GM12865 (cell line): ENCODE measurements at regions not wholly inside any gene's neighbourhood (a gene's known extent, or its start where the extent isn't known, plus 50 kb on each side); places are given as distances from the start of the nearest gene placed in this dataset.

Experiments used
- DNase-seq: peaks from one replicate; pipeline ENCODE4 v3.0.0; 2010; ENCODE audit warnings: low read depth
- H3K4me3 ChIP-seq: 2 replicates; pipeline ENCODE4 v1.5.1; 2011; ENCODE audit warnings: mild to moderate bottlenecking, low read depth, low read length, control low read depth
- TF ChIP-seq, protein P1 (sequence below): IDR thresholded peaks from 2 replicates; pipeline ENCODE4 v1.5.1; 2011; ENCODE audit warnings: low read length, control low read depth, low read depth, inconsistent platforms; ENCODE audit not compliant: insufficient read depth; ENCODE audit errors: missing control alignments

DNA sequence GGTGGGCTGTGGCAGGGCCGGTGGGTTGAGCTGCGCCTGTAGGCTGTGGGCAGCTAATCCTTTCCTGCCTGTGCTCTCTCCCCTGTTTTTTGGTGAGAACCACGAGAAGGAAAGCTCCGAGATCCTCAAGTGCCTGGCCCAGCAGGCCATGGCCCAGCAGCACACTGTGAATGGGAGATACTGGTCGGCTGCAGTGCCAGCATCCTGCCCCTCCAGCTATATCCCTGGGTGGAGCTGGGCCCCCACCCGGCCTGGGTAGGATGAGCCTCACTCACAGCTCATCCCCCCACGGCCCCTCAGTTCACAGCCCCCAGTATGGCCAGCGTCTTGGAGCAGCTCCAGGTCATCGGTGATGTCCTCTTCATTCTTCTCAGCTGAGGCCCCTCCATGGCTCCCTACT lies 164.4 kb upstream of the ZNF267 start:
- TF ChIP-seq, protein P1, sequence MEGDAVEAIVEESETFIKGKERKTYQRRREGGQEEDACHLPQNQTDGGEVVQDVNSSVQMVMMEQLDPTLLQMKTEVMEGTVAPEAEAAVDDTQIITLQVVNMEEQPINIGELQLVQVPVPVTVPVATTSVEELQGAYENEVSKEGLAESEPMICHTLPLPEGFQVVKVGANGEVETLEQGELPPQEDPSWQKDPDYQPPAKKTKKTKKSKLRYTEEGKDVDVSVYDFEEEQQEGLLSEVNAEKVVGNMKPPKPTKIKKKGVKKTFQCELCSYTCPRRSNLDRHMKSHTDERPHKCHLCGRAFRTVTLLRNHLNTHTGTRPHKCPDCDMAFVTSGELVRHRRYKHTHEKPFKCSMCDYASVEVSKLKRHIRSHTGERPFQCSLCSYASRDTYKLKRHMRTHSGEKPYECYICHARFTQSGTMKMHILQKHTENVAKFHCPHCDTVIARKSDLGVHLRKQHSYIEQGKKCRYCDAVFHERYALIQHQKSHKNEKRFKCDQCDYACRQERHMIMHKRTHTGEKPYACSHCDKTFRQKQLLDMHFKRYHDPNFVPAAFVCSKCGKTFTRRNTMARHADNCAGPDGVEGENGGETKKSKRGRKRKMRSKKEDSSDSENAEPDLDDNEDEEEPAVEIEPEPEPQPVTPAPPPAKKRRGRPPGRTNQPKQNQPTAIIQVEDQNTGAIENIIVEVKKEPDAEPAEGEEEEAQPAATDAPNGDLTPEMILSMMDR = no peak
- H3K4me3 ChIP-seq = no peak overlapping the region
- no peak for DNase-seq

DNA sequence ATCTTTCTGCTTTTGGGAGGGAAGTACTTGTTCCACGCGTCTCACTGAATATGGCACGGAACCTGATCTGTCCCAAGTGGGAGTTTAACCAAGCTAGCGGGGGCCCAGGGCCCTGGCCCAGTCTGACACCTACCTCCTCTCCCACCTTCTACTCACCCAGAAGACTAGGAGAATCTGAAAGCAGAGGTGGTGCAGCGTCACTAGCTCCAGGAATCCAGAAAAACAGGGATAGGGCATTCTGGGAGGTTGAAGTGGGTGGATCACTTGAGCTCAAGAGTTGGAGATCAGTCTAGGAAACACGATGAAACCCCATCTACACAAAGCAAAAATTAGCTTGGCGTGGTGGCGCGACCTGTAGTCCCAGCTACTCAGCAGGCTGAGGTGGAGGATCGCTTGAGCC lies 163.5 kb upstream of the ZNF267 start:
- no peak overlapping the region for H3K4me3 ChIP-seq
- no peak for DNase-seq
- TF ChIP-seq, protein P1 = no peak

DNA sequence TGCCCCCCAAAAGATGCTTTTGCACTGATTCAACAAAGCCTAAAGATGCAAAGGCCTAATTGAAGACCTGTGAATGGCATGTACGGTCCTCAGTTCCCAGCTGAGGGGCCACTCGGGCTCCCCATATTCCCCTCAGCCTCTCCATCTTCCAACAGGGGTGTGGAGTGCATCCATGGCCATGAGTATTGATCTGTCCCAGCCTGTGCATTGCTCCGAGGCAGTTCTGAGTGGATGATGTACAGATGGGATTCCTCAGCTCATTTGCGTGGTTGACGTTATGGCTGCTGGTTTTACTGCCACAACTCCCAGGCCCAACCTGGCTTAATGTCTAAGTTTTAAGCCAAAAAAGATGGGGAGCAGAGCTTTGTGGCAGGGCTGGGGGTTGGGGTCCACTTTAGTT lies 162.7 kb upstream of the ZNF267 start:
- DNase-seq = no peak
- no peak overlapping the region for H3K4me3 ChIP-seq
- TF ChIP-seq, protein P1 = no peak

DNA sequence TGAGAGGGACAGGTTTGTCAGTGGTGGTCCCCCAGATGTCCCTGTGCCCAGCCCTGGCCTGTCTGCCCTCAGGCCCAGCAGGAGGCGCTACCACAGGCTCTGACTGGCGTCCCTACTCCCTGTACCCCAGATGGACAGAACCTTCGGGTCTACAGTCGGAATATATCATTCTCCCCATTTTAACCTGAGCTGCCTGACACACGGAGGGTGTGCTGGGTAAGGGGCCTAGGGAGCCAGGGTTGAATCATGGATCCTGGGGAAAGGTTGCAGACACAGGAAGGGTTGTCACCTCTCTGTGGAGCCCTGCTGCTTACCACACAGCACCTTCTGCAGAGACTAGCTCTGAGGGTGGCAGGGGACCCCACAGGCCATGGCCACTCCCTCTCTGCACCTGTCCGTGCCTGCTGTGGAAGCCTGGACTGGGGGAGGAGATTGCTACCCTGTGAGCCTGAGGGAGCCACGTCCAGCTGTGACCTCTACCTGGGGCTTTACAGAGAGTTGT lies 162.2 kb upstream of the ZNF267 start:
- TF ChIP-seq, protein P1 = peak; percentile 12
- H3K4me3 ChIP-seq = no peak overlapping the region
- no peak for DNase-seq

DNA sequence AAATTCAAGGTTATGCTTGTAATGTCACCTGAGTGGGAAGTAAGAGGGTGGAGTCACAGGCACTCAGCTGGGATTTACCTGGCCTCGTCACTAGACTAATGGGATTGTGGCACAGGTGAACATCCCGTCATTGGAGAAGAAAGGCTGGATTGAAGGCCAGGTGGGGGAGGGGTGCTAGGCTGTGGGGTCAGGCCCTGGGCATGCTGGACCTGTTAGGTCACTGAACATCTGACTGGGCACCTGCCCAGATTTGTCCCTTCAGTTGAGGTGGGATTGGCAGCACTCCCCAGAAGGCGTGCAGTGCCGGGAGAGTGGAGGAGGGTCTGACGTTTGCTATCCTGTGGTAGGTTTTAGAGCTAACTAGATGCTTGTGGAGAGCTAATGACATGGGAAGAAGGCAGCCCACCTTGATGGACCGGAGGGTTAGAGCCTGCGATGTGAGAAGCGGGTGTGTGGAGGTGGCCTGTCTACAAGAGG lies 161.5 kb upstream of the ZNF267 start:
- no peak overlapping the region for H3K4me3 ChIP-seq
- DNase-seq = no peak
- TF ChIP-seq, protein P1 = no peak

DNA sequence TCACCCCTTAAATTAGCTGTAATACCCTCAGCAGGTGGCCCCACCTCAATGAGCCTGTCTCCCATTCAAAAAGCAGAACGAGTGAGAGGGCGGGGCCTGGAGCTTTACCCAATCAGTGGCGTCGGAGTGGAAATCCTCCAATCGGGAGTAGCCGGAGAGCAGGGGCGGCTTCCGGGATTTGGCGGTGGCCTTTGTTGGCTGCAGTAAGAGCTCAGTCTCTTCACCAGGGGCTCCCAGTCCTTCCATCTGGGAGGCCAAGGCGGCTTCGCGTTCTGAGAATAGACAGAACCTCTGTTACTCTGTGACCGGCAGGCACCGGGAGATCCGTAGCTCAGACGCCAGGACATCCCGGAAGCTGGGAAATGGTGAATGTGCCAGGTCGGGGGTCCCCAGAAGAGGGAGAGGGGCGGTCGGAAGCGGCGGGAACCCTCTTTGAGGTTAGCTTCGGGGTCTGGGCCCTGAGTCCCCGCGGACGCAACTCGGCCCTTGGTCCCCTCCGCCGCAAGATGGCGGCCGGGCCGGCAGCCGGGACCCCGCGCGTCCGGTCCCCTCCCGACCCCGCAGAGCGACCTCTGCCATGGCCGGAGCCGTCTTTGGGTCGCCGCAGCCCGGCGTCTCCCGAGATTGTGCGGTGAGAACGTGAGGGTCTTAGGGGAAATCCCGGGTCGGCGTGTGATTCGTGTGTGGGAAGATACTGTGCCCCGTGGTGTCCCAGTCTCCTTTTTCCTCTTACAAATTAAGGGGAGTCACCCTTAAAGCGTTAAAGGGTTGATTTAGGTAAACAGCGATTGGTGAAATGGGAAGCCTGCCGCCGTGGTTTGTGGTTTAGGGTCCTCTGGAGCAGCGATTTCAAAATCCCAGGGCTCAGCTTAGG lies 160.3 kb upstream of the ZNF267 start:
- TF ChIP-seq, protein P1 = no peak
- DNase-seq = peak; percentile 96
- peak overlapping the region; percentile 89 for H3K4me3 ChIP-seq
